RWPE2 (cell line): ENCODE measurements at regions not wholly inside any gene's neighbourhood (a gene's known extent, or its start where the extent isn't known, plus 50 kb on each side); places are given as distances from the start of the nearest gene placed in this dataset.
"Not testable (repeated sequence)": the region's sequence is repeated elsewhere in the genome, so short reads cannot be mapped to it uniquely, and the experiment has no call there.

ENCODE experiments used
- ATAC-seq: fragments of 200-7000 bp; cut with Tn5 transposase; 3 replicates; pipeline ENCODE4 v1.9.1; 2021; ENCODE audit warnings: low read depth
- DNase-seq: peaks from one replicate; pipeline ENCODE4 v3.0.0-alpha.2; 2020; ENCODE audit warnings: low spot score
- H3K27ac ChIP-seq: fragments of 450-650 bp; 2 replicates; pipeline ENCODE4 v1.5.1; 2017; ENCODE audit warnings: mild to moderate bottlenecking; ENCODE audit not compliant: poor library complexity, severe bottlenecking
- H3K27me3 ChIP-seq: fragments of 250-450 bp; sonication (Bioruptor Pico); 2 replicates; pipeline ENCODE4 v1.5.1; 2021; ENCODE audit warnings: mild to moderate bottlenecking, moderate library complexity; ENCODE audit not compliant: insufficient read depth, poor library complexity, severe bottlenecking
- H3K36me3 ChIP-seq: fragments of 250-450 bp; sonication (Bioruptor Pico); 2 replicates; pipeline ENCODE4 v1.5.1; 2020; ENCODE audit warnings: low read depth, mild to moderate bottlenecking, moderate library complexity
- H3K4me1 ChIP-seq: fragments of 250-450 bp; sonication (Bioruptor Pico); 2 replicates; pipeline ENCODE4 v1.5.1; 2021; ENCODE audit warnings: mild to moderate bottlenecking, moderate library complexity; ENCODE audit not compliant: insufficient read depth, poor library complexity, severe bottlenecking
- H3K4me3 ChIP-seq: fragments of 250-450 bp; sonication (Bioruptor Pico); 2 replicates; pipeline ENCODE4 v1.5.1; 2021; ENCODE audit warnings: mild to moderate bottlenecking, moderate library complexity; ENCODE audit not compliant: severe bottlenecking
- H3K9me3 ChIP-seq: fragments of 250-450 bp; sonication (Bioruptor Pico); 2 replicates; pipeline ENCODE4 v1.5.1; 2021; ENCODE audit warnings: mild to moderate bottlenecking, moderate library complexity; ENCODE audit not compliant: severe bottlenecking
- TF ChIP-seq, protein P1 (sequence below): fragments of 450-650 bp; IDR thresholded peaks from one replicate; pipeline ENCODE4 v1.5.1; 2017; ENCODE audit warnings: mild to moderate bottlenecking, moderate library complexity; ENCODE audit not compliant: poor library complexity, severe bottlenecking

GRCh38 chr13:110984798-110985197 is 69.9 kb upstream of the ANKRD10 start:
- Histone ChIP-seq H3K27me3 (peaks cover 5% of the 10 kb centered on the region), H3K27ac (no peak overlapping the region), H3K4me3 (no peak overlapping the region), H3K9me3 (no peaks in the 10 kb centered on the region), H3K4me1 (no peaks in the 10 kb centered on the region), H3K36me3 (no peaks in the 10 kb centered on the region)
- TF ChIP-seq, protein P1, sequence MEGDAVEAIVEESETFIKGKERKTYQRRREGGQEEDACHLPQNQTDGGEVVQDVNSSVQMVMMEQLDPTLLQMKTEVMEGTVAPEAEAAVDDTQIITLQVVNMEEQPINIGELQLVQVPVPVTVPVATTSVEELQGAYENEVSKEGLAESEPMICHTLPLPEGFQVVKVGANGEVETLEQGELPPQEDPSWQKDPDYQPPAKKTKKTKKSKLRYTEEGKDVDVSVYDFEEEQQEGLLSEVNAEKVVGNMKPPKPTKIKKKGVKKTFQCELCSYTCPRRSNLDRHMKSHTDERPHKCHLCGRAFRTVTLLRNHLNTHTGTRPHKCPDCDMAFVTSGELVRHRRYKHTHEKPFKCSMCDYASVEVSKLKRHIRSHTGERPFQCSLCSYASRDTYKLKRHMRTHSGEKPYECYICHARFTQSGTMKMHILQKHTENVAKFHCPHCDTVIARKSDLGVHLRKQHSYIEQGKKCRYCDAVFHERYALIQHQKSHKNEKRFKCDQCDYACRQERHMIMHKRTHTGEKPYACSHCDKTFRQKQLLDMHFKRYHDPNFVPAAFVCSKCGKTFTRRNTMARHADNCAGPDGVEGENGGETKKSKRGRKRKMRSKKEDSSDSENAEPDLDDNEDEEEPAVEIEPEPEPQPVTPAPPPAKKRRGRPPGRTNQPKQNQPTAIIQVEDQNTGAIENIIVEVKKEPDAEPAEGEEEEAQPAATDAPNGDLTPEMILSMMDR, result no peak
- DNase-seq, result no peak
- no peak for ATAC-seq

DNA sequence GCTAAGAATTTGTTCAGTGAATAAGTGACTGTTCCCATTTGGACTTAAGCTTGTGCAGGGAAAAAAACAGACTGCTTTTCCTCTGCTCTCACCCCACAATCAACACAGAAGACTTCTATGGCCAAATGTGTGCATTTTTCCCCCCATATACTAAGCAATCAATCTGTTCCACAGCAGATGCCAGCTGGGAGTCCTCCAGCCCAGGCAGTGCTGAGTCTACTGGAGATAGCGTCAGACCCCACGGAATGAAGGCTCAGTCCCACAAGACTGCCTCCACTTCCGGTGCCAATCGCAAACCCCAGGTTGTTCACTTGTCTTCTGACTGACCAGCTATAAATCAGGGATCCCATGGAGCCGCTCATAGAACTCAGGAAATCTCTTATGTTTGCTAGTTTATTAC is 69.5 kb upstream of the ANKRD10 start:
- DNase-seq, result no peak
- Histone ChIP-seq H3K27me3 (peaks cover 5% of the 10 kb centered on the region), H3K9me3 (no peaks in the 10 kb centered on the region), H3K4me3 (no peak overlapping the region), H3K4me1 (no peaks in the 10 kb centered on the region), H3K36me3 (no peaks in the 10 kb centered on the region), H3K27ac (no peak overlapping the region)
- TF ChIP-seq, protein P1, result no peak
- ATAC-seq, result no peak

DNA sequence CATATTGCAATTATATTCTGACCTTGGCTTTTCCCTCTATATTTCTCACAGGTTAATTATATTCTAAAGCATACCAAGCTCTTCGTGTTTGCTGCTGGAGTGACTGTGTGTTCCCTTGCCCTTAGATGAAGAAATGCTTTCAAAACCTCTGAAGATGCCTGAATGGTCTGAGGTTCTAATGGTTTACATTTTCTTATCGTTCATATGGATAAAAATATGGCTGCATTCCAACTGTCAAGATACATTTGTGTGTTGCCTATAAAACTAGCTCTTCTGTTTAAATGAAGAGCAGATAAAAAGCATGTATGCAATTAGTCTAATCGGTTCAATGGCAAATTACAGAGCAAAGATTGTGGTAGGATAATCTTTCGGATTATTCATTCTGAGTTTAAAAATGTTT is 68.4 kb upstream of the ANKRD10 start:
- TF ChIP-seq, protein P1, result no peak
- no peak overlapping the region for H3K4me3 ChIP-seq
- no peak for DNase-seq
- ATAC-seq, result no peak
- H3K4me1 ChIP-seq, result no peaks in the 10 kb centered on the region
- H3K9me3 ChIP-seq, result no peaks in the 10 kb centered on the region
- H3K27ac ChIP-seq, result no peak overlapping the region
- peaks cover 5% of the 10 kb centered on the region for H3K27me3 ChIP-seq
- H3K36me3 ChIP-seq, result no peaks in the 10 kb centered on the region

DNA sequence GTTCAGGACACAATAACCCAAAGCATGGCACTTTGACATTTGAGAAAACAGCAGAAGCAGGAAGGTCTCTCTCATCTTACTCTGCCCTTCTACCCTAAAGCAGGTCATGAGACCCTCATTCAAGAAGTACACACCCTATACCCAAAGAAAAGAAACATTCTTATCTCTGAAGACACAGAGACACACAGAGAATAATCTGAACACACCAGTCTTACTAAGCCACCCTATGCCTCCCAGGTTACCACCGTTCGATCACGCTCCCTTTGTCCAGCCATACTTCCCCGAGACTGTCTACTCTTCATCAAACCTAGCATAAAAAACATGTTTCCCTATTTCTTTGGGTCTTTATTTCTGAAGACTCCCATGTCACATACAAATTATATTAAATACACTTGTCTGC is 66.5 kb upstream of the ANKRD10 start:
- Histone ChIP-seq H3K4me3 (no peak overlapping the region), H3K27me3 (peaks cover 5% of the 10 kb centered on the region), H3K36me3 (no peaks in the 10 kb centered on the region), H3K9me3 (no peaks in the 10 kb centered on the region), H3K4me1 (no peaks in the 10 kb centered on the region), H3K27ac (no peak overlapping the region)
- TF ChIP-seq, protein P1, result no peak
- no peak for ATAC-seq
- no peak for DNase-seq

DNA sequence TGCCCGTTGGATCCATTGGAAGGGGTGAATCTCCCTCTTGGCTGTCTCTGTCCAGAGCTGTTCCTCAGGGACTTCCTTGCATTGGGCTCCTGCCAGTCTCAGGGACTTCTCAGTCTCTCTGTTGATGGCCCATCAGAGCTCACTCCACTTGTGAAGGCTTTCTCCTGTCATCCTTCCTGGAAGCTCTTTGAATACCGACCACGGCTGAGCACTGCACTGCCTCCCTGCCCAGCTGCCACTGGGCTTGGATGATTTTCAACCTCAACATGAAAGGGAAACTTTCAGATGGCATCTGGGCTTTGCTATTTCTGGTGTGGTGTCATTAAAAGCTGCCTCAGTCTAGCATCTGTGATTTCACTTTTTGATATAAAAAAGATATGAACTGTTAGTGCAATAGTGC is 66.1 kb upstream of the ANKRD10 start:
- H3K27me3 ChIP-seq, result peaks cover 5% of the 10 kb centered on the region
- no peak for DNase-seq
- no peak overlapping the region for H3K4me3 ChIP-seq
- H3K9me3 ChIP-seq, result no peaks in the 10 kb centered on the region
- H3K4me1 ChIP-seq, result no peaks in the 10 kb centered on the region
- ATAC-seq, result no peak
- no peak overlapping the region for H3K27ac ChIP-seq
- TF ChIP-seq, protein P1, result no peak
- no peaks in the 10 kb centered on the region for H3K36me3 ChIP-seq

DNA sequence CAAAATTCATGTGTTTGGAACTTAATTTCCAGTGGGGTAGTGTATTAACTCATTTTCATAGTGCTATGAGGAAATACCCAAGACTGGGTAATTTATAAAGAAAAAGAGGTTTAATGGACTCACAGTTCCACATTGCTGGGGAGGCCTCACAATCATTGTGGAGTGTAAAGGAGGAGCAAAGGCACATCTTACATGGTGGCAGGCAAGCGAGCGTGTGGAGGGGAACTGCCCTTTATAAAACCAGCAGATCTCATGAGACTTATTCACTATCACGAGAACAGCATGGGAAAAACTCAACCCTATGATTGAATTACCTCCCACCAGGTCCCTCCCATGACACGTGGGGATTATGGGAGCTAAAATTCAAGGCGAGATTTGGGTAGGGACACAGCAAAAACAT is 64.3 kb upstream of the ANKRD10 start:
- not testable (repeated sequence) for H3K4me1 ChIP-seq, H3K27me3 ChIP-seq, ATAC-seq, H3K9me3 ChIP-seq, H3K4me3 ChIP-seq, DNase-seq, H3K27ac ChIP-seq, H3K36me3 ChIP-seq
